Activated naive CD8-positive, alpha-beta T cell treated with anti-CD3 and anti-CD28 coated beads, Interleukin-2, amount 50 U/mL, for 24 hours (primary cell): ENCODE measurements at regions not wholly inside any gene's neighbourhood (a gene's known extent, or its start where the extent isn't known, plus 50 kb on each side); places are given as distances from the start of the nearest gene placed in this dataset.

Experiments
- ATAC-seq: fragments of 150-1000 bp; cut with Tn5 transposase; one replicate; pipeline ENCODE4 v1.10.0; 2021
- DNase-seq: peaks from one replicate; pipeline ENCODE4 v3.0.0; 2021
- H3K27ac Mint-ChIP-seq: one replicate; pipeline ENCODE4 v1.8.0; 2021; ENCODE audit warnings: mild to moderate bottlenecking, mixed read lengths
- H3K27me3 Mint-ChIP-seq: one replicate; pipeline ENCODE4 v1.8.0; 2021; ENCODE audit warnings: mixed read lengths
- H3K36me3 Mint-ChIP-seq: one replicate; pipeline ENCODE4 v1.8.0; 2021; ENCODE audit warnings: low read depth, mixed read lengths
- H3K4me1 Mint-ChIP-seq: one replicate; pipeline ENCODE4 v1.8.0; 2021; ENCODE audit warnings: mixed read lengths
- H3K4me3 Mint-ChIP-seq: one replicate; pipeline ENCODE4 v1.8.0; 2021; ENCODE audit warnings: mild to moderate bottlenecking, moderate library complexity, mixed read lengths
- H3K9me3 Mint-ChIP-seq: one replicate; pipeline ENCODE4 v1.8.0; 2021; ENCODE audit warnings: mixed read lengths

DNA sequence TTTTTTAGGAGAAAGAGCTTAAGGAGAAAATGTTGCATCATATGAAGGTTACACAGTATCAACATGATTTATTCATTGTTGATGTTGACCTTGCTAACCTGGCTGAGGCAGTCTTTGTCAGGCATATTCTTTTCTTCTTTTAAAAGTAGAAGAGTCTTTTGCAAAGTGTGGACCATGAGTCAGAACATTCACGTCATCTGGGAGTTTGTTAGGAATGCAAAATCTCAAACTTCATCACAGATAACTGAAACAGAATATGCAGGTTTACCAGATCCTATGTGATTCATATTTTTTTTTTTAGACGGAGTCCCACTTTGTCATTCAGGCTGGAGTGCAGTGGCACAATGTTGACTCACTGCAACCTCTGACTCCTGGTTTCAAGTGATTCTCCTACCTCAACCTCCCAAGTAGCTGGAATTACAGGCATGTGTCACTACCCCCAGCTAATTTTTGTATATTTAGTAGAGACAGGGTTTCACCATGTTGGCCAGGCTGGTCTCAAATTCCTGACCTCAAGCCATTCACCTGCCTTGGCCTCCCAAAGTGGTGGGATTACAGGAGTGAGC is 530.4 kb upstream of the BTBD3 start:
- DNase-seq (no peak), ATAC-seq (no peak)
- no peaks in the 10 kb centered on the region for H3K36me3 Mint-ChIP-seq
- peaks cover 10% of the 10 kb centered on the region for H3K9me3 Mint-ChIP-seq
- no peak overlapping the region for H3K4me3 Mint-ChIP-seq
- H3K27me3 Mint-ChIP-seq: no peaks in the 10 kb centered on the region
- no peak overlapping the region for H3K27ac Mint-ChIP-seq
- H3K4me1 Mint-ChIP-seq: no peaks in the 10 kb centered on the region

DNA sequence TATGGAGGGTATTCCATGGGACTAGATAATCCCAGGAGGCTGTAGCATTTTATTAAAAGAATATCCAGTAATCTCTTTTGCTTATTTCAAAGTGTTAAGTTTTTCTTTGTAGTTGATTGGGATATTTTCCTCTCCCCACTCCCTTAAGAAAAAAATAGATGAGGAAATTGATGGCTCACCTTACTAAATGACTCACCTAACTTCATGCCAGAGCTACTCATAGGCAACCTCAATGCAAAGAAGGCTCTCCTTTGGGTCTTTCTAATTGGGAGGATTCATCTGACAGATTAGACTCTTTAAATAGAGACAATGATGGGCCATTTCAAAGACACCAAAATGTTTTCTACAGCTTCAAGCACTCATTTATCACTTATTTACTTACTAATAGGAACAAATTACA is 528.5 kb upstream of the BTBD3 start:
- Mint-ChIP-seq H3K27me3 (no peaks in the 10 kb centered on the region), H3K4me3 (no peak overlapping the region), H3K27ac (no peak overlapping the region), H3K9me3 (peaks cover 10% of the 10 kb centered on the region), H3K36me3 (no peaks in the 10 kb centered on the region), H3K4me1 (no peaks in the 10 kb centered on the region)
- ATAC-seq: no peak
- DNase-seq: no peak

DNA sequence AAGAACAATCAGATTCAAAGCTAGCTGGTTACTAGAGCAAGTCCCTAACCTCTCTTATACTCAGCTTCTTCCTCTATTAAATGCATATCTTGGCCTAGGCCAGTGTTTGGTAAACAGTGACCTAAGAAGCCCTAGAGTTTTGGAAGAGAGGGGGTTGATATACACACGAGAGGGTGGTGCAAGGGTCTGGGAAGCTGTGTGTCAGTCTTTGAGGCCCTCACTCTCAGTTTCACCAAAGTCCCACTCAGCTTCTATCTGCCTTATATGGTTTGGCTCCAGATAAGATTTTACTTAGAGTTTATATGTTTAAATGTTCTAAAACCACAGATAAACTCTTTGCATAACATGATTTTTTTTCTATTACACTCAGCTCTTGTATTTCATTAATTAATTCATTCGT is 526.1 kb upstream of the BTBD3 start:
- H3K4me3 Mint-ChIP-seq: no peak overlapping the region
- no peaks in the 10 kb centered on the region for H3K36me3 Mint-ChIP-seq
- DNase-seq (no peak), ATAC-seq (no peak)
- H3K27ac Mint-ChIP-seq: no peak overlapping the region
- H3K27me3 Mint-ChIP-seq: no peaks in the 10 kb centered on the region
- H3K9me3 Mint-ChIP-seq: peaks cover 19% of the 10 kb centered on the region
- H3K4me1 Mint-ChIP-seq: no peaks in the 10 kb centered on the region

- DNase-seq (no peak), ATAC-seq (no peak)
- H3K27me3 Mint-ChIP-seq: no peaks in the 10 kb centered on the region
- no peak overlapping the region for H3K27ac Mint-ChIP-seq
- H3K4me3 Mint-ChIP-seq: no peak overlapping the region
- no peaks in the 10 kb centered on the region for H3K4me1 Mint-ChIP-seq
- H3K36me3 Mint-ChIP-seq: no peaks in the 10 kb centered on the region
- H3K9me3 Mint-ChIP-seq: peaks cover 13% of the 10 kb centered on the region
Measured at GRCh38 chr20:11394145-11394833, 523.4 kb upstream of the BTBD3 start.

DNA sequence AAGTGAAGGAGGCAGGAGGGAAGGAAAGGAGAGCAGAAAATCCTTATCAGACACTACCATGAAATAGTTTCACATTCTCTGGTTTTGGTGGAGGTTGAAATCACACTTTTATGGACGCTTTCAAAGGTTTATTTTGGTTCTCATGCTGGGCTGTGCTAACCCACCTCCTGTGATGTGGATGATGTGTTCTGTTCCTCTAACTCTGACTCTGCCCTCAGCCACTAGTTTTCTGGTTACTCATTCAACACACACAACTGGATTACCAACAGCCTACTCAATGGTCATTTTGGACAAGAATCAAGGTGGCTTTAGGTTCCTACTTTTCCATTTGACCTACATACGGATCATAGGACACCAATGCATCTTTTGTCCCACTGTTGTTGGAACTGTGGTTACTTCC is 522.1 kb upstream of the BTBD3 start:
- Mint-ChIP-seq H3K36me3 (no peaks in the 10 kb centered on the region), H3K4me3 (no peak overlapping the region), H3K9me3 (peaks cover 9% of the 10 kb centered on the region)

GRCh38 chr20:11401988-11402387 is 515.7 kb upstream of the BTBD3 start:
- peaks cover 4% of the 10 kb centered on the region for H3K9me3 Mint-ChIP-seq
- H3K4me1 Mint-ChIP-seq: no peaks in the 10 kb centered on the region
- H3K4me3 Mint-ChIP-seq: no peak overlapping the region
- no peaks in the 10 kb centered on the region for H3K36me3 Mint-ChIP-seq
- no peaks in the 10 kb centered on the region for H3K27me3 Mint-ChIP-seq
- no peak overlapping the region for H3K27ac Mint-ChIP-seq
- no peak for ATAC-seq
- DNase-seq: no peak

More for the DNA sequence above, 522.1 kb upstream of the BTBD3 start:
- H3K27me3 Mint-ChIP-seq: no peaks in the 10 kb centered on the region
- H3K27ac Mint-ChIP-seq: no peak overlapping the region
- no peaks in the 10 kb centered on the region for H3K4me1 Mint-ChIP-seq
- ATAC-seq (no peak), DNase-seq (no peak)

GRCh38 chr20:11403711-11404110 is 514.0 kb upstream of the BTBD3 start:
- DNase-seq: no peak
- peaks cover 7% of the 10 kb centered on the region for H3K9me3 Mint-ChIP-seq
- no peaks in the 10 kb centered on the region for H3K4me1 Mint-ChIP-seq
- no peak overlapping the region for H3K27ac Mint-ChIP-seq
- H3K4me3 Mint-ChIP-seq: no peak overlapping the region
- H3K27me3 Mint-ChIP-seq: no peaks in the 10 kb centered on the region
- no peak for ATAC-seq
- no peaks in the 10 kb centered on the region for H3K36me3 Mint-ChIP-seq

DNA sequence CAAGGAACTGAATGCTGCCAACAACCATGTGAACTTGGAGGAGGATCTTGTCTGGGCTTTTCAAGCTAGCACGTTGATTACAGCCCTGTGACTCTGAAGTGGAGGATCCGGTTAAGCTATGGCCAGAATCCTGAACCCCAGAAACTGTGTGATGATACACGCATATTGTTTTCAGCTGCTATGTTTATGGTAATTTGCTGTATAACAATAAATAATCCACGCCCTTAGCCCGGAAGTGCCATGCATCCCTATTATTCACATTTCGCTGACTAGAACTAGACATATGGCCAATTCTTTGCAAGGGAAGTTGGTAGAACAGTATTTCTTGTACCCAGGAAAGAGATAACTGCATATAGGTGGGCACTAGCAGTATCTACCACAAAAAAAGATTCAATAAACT is 510.8 kb upstream of the BTBD3 start:
- H3K27ac Mint-ChIP-seq: no peak overlapping the region
- no peak overlapping the region for H3K4me3 Mint-ChIP-seq
- no peaks in the 10 kb centered on the region for H3K36me3 Mint-ChIP-seq
- ATAC-seq: no peak
- no peaks in the 10 kb centered on the region for H3K4me1 Mint-ChIP-seq
- no peaks in the 10 kb centered on the region for H3K27me3 Mint-ChIP-seq
- DNase-seq: no peak
- H3K9me3 Mint-ChIP-seq: peaks cover 9% of the 10 kb centered on the region

DNA sequence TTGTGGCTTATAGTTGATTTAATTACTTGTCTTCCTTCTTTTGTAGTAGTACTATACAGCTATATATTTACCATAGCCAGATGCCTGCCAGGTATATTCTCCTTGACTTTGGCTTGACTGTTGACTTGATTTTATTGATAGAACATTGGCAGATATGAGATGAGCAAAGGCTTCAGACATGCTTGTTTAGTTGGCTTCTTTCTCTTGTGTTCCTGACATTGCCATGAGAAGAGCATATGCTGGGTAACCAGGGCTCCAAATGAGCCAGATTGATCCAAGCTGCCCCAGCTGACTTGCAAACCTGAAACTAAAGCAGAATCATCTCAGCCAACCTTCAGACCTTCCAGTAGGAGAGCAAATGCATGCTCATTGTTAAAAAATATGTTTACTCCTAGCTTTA is 508.1 kb upstream of the BTBD3 start:
- H3K9me3 Mint-ChIP-seq: peaks cover 20% of the 10 kb centered on the region
- H3K36me3 Mint-ChIP-seq: no peaks in the 10 kb centered on the region
- no peak for DNase-seq
- H3K27me3 Mint-ChIP-seq: no peaks in the 10 kb centered on the region
- H3K4me1 Mint-ChIP-seq: no peaks in the 10 kb centered on the region
- H3K4me3 Mint-ChIP-seq: no peak overlapping the region
- H3K27ac Mint-ChIP-seq: no peak overlapping the region
- no peak for ATAC-seq

- Mint-ChIP-seq H3K9me3 (peaks cover 15% of the 10 kb centered on the region), H3K4me3 (no peak overlapping the region), H3K27me3 (no peaks in the 10 kb centered on the region), H3K4me1 (no peaks in the 10 kb centered on the region), H3K27ac (no peak overlapping the region), H3K36me3 (no peaks in the 10 kb centered on the region)
- ATAC-seq (no peak), DNase-seq (no peak)
Measured at GRCh38 chr20:11411765-11412164, 505.9 kb upstream of the BTBD3 start.

DNA sequence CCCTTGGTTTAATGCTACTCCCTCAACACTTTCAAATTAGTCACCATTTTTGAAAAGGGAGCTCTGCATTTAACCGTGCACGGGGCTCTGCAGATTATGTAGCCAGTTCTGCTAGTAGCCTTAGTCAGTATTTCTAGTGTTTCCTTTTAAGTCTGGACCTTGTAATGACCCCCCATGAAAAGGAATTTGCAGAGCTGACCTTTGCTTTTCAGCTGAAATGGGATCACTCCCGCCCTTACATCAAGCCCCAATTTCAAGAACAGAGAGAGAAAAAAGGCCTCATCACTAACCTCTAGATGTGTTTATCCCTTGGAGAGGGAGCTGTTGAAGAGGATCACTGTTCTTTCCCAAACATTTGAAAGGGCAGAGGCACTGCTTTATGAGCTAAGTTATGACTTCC is 490.7 kb upstream of the BTBD3 start:
- ATAC-seq (no peak), DNase-seq (no peak)
- Mint-ChIP-seq H3K9me3 (peaks cover 4% of the 10 kb centered on the region), H3K36me3 (no peaks in the 10 kb centered on the region), H3K4me3 (no peak overlapping the region), H3K27ac (no peak overlapping the region), H3K27me3 (no peaks in the 10 kb centered on the region), H3K4me1 (no peaks in the 10 kb centered on the region)

GRCh38 chr20:11429168-11429567 is 488.5 kb upstream of the BTBD3 start:
- H3K36me3 Mint-ChIP-seq: no peaks in the 10 kb centered on the region
- H3K9me3 Mint-ChIP-seq: peaks cover 4% of the 10 kb centered on the region
- DNase-seq: no peak
- no peaks in the 10 kb centered on the region for H3K4me1 Mint-ChIP-seq
- H3K4me3 Mint-ChIP-seq: no peak overlapping the region
- ATAC-seq: no peak
- no peak overlapping the region for H3K27ac Mint-ChIP-seq
- H3K27me3 Mint-ChIP-seq: no peaks in the 10 kb centered on the region

- no peak overlapping the region for H3K4me3 Mint-ChIP-seq
- H3K9me3 Mint-ChIP-seq: peaks cover 4% of the 10 kb centered on the region
- ATAC-seq (no peak), DNase-seq (no peak)
- H3K36me3 Mint-ChIP-seq: no peaks in the 10 kb centered on the region
- H3K27me3 Mint-ChIP-seq: no peaks in the 10 kb centered on the region
- H3K27ac Mint-ChIP-seq: no peak overlapping the region
- no peaks in the 10 kb centered on the region for H3K4me1 Mint-ChIP-seq
Measured at GRCh38 chr20:11429889-11430519, 487.7 kb upstream of the BTBD3 start.

DNA sequence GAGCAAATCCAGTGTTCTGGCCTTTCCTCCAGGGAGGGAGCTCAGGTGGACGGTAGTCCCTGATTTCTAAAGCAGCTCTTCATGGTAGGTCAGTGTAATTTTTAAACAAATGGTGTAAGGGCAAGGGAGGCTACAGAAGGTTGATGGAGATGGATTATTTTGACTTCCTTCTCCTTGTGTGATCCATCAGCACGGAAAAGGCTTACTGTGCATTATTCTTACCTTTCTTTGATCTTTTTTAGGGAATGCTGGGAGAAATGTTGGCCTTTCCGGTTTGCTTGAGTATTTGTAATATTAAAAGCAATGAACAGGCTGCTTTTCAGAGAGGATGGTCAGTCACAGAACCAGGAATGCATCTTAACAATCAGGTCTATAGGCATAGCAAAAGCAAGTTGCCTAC is 487.0 kb upstream of the BTBD3 start:
- ATAC-seq (no peak), DNase-seq (no peak)
- no peak overlapping the region for H3K4me3 Mint-ChIP-seq
- no peaks in the 10 kb centered on the region for H3K27me3 Mint-ChIP-seq
- H3K27ac Mint-ChIP-seq: no peak overlapping the region
- no peaks in the 10 kb centered on the region for H3K36me3 Mint-ChIP-seq
- peaks cover 4% of the 10 kb centered on the region for H3K9me3 Mint-ChIP-seq
- H3K4me1 Mint-ChIP-seq: no peaks in the 10 kb centered on the region

GRCh38 chr20:11431621-11432020 is 486.1 kb upstream of the BTBD3 start:
- Mint-ChIP-seq H3K27ac (no peak overlapping the region), H3K36me3 (no peaks in the 10 kb centered on the region), H3K4me1 (no peaks in the 10 kb centered on the region), H3K27me3 (no peaks in the 10 kb centered on the region), H3K4me3 (no peak overlapping the region), H3K9me3 (peaks cover 8% of the 10 kb centered on the region)
- DNase-seq: no peak
- ATAC-seq: no peak
